PFSK-1 (cell line): ENCODE measurements at regions not wholly inside any gene's neighbourhood (a gene's known extent, or its start where the extent isn't known, plus 50 kb on each side); places are given as distances from the start of the nearest gene placed in this dataset.

Experiments used
- FOXP2 ChIP-seq: optimal IDR thresholded peaks from 2 replicates; pipeline ENCODE3; 2011; ENCODE audit warnings: borderline replicate concordance, control low read depth, inconsistent platforms; ENCODE audit not compliant: insufficient read depth; ENCODE audit errors: extremely low read length, extremely low read depth
- POLR2AphosphoS5 ChIP-seq: IDR thresholded peaks from 2 replicates; pipeline ENCODE4 v1.6.1; 2012; ENCODE audit warnings: low read depth, mild to moderate bottlenecking, control low read depth, low read length, moderate library complexity
- SIN3A ChIP-seq: IDR thresholded peaks from 2 replicates; pipeline ENCODE4 v1.6.1; 2012; ENCODE audit warnings: mild to moderate bottlenecking, low read length, moderate library complexity, borderline replicate concordance; ENCODE audit not compliant: insufficient read depth
- TAF1 ChIP-seq: IDR thresholded peaks from 2 replicates; pipeline ENCODE4 v1.6.1; 2012; ENCODE audit warnings: low read length, control low read depth, borderline replicate concordance; ENCODE audit not compliant: insufficient read depth
- TF ChIP-seq, protein P1 (sequence below), 2 experiments: IDR thresholded peaks; 2 replicates each; pipeline versions ENCODE4 v1.6.1 to v1.8.0; 2011 to 2012; ENCODE audit warnings: low read depth in 2 of 2, low read length in 2 of 2, control low read depth in 1 of 2, inconsistent platforms in 1 of 2, mild to moderate bottlenecking in 1 of 2, moderate library complexity in 1 of 2; ENCODE audit not compliant: insufficient read depth in 1 of 2

DNA sequence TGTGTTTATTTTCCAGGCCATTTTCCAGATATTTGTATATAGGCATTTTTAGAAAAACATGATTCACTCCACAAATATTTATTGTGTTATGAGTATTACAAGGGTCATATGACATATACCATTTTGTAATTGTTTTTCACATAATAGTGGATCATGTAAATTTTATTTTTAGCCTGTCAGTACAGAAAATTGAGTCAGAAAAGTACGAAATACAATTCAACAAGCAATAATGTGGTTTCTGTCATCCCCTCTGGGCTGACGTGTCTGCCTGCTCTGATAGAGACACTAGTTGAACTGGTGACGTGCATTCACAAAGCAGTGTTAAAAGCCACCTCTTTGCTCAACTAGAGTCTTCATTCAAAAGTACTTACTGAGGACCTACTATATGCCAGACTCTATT lies 97.9 kb upstream of the STEAP1B start:
- TF ChIP-seq, protein P1, sequence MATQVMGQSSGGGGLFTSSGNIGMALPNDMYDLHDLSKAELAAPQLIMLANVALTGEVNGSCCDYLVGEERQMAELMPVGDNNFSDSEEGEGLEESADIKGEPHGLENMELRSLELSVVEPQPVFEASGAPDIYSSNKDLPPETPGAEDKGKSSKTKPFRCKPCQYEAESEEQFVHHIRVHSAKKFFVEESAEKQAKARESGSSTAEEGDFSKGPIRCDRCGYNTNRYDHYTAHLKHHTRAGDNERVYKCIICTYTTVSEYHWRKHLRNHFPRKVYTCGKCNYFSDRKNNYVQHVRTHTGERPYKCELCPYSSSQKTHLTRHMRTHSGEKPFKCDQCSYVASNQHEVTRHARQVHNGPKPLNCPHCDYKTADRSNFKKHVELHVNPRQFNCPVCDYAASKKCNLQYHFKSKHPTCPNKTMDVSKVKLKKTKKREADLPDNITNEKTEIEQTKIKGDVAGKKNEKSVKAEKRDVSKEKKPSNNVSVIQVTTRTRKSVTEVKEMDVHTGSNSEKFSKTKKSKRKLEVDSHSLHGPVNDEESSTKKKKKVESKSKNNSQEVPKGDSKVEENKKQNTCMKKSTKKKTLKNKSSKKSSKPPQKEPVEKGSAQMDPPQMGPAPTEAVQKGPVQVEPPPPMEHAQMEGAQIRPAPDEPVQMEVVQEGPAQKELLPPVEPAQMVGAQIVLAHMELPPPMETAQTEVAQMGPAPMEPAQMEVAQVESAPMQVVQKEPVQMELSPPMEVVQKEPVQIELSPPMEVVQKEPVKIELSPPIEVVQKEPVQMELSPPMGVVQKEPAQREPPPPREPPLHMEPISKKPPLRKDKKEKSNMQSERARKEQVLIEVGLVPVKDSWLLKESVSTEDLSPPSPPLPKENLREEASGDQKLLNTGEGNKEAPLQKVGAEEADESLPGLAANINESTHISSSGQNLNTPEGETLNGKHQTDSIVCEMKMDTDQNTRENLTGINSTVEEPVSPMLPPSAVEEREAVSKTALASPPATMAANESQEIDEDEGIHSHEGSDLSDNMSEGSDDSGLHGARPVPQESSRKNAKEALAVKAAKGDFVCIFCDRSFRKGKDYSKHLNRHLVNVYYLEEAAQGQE (IDR thresholded peaks at IDR 0.05; ENCODE audit: insufficient read depth in 1 of 2, low read depth in 2 of 2, low read length in 2 of 2) = no peak
- TF ChIP-seq SIN3A (no peak), TAF1 (no peak), FOXP2 (no peak), POLR2AphosphoS5 (no peak)

DNA sequence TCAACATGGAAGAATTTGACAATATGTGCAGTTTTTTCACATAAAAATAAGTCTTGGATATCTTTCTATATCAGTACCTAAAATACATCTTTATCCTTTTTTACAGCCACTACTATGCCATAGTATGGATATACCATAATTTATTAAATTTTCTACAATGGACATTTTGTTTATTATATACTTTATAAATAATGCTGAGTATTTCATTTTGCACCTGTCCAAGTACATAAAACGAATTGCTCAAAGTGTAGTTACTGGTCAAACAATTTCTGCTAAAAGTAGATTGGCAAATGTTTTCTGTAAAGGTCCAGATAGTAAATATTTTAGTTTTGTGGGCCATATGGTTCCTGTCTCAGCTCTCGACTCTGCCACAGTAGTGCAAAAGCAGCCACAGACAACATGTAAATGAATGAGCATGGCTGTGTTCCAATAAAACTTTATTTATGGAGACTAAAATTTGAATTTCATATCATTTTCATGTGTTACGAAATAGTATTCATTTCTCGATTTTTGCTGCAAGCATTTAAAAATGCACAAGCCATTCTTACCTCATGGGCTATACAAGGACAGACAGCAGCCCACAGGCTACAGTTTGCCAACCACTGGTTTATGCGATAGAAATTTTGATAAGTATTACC lies 96.9 kb upstream of the STEAP1B start:
- TF ChIP-seq TAF1 = no peak
- TF ChIP-seq POLR2AphosphoS5 = no peak
- no peak for TF ChIP-seq FOXP2
- no peak for TF ChIP-seq SIN3A
- TF ChIP-seq, protein P1 (IDR thresholded peaks at IDR 0.05; ENCODE audit: insufficient read depth in 1 of 2, low read depth in 2 of 2, low read length in 2 of 2) = no peak

GRCh38 chr7:22594020-22594419 lies 94.0 kb upstream of the STEAP1B start:
- no peak for TF ChIP-seq FOXP2
- TF ChIP-seq, protein P1 (IDR thresholded peaks at IDR 0.05; ENCODE audit: insufficient read depth in 1 of 2, low read depth in 2 of 2, low read length in 2 of 2) = no peak
- no peak for TF ChIP-seq SIN3A
- no peak for TF ChIP-seq POLR2AphosphoS5
- no peak for TF ChIP-seq TAF1

DNA sequence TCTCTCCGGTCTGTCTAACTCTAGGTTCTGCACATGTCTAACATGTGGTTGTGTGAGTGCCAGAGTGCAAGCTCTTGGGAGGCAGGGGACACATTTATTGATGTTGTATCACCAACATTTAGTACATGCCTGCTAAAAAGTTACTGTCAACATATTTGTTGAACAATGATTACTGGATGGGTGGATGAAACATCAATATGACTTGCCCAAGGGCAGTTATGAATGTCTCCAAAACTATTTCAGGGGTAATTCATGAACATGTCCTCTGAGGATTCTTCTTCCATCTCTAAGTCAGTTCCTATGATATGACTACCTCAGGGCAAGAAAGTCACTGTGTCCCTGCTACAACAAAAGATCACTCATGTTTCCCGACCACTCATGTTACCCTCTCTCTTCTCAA lies 91.3 kb upstream of the STEAP1B start:
- TF ChIP-seq TAF1 (no peak), POLR2AphosphoS5 (no peak), SIN3A (no peak), FOXP2 (no peak)
- TF ChIP-seq, protein P1 (IDR thresholded peaks at IDR 0.05; ENCODE audit: insufficient read depth in 1 of 2, low read depth in 2 of 2, low read length in 2 of 2) = no peak

- TF ChIP-seq, protein P1 (IDR thresholded peaks at IDR 0.05; ENCODE audit: insufficient read depth in 1 of 2, low read depth in 2 of 2, low read length in 2 of 2) = peak in 1 of 2 experiments; percentile 41; a peak in 1 of 4 replicates
- no peak for TF ChIP-seq FOXP2
Observed at GRCh38 chr7:22589641-22590201, 89.7 kb upstream of the STEAP1B start.
